ENCODE measurements at regions not wholly inside any gene's neighbourhood (a gene's known extent, or its start where the extent isn't known, plus 50 kb on each side); places are given as distances from the start of the nearest gene placed in this dataset.

DNA sequence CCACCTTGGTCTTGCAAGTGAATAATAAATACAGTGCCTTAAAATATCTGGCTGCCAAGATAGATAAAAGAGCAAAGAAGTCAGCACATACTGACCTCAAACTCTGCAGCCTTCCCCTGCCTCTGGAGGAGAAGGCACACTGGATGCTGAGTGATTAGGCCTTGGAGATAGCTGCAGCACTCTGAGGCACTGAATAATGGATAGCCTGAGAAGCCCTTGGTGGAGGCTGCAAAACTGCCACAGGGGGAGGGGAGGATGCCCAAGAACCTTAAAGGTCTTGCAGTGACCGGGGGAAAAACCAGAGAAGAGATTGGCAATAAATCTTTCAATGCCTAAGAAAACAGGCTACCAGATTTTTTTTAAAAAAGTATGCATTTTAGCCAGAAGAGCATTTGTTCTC is 167.4 kb upstream of the PRMT6 start:
- H3K4me2 ChIP-seq (replicated peaks; ENCODE audit: low read depth, low read length, poor library complexity, severe bottlenecking), result no peak overlapping the region
- no CpG with 5 or more reads among the region's 1 CpG for WGBS (ENCODE audit: insufficient coverage)
- DNase-seq (no peak), ATAC-seq (ENCODE audit: low read depth) (no peak)
- H3K9me3 Mint-ChIP-seq (ENCODE audit: insufficient read depth), result no peaks in the 10 kb centered on the region
- H3K4me3 Mint-ChIP-seq, result no peak overlapping the region
- TF ChIP-seq CTCF (IDR thresholded peaks at IDR 0.05) (no peak), EZH2 (IDR thresholded peaks at IDR 0.05; ENCODE audit: borderline replicate concordance, insufficient read depth, low read depth, low read length, poor library complexity, severe bottlenecking) (no peak)
- POLR2A ChIA-PET, result no interaction called here
- no peak overlapping the region for H3K27ac ChIP-seq (ENCODE audit: low read length in 2 of 2)
- no peaks in the 10 kb centered on the region for H3K9me3 ChIP-seq (ENCODE audit: control extremely low read depth in 1 of 3, control insufficient read depth in 2 of 3, insufficient read depth in 1 of 3, low read length in 2 of 3)
- H3K79me2 ChIP-seq (ENCODE audit: control insufficient read depth, insufficient read depth, low read length), result no peaks in the 10 kb centered on the region
- H3K4me1 ChIP-seq (ENCODE audit: control insufficient read depth in 2 of 2, insufficient read depth in 2 of 2, low read length in 2 of 2), result no peaks in the 10 kb centered on the region
- H3K9ac ChIP-seq (ENCODE audit: low read length), result no peak overlapping the region
- H3K4me3 ChIP-seq (ENCODE audit: control extremely low read depth in 1 of 5, extremely low read depth in 1 of 5, insufficient read depth in 1 of 5, low read depth in 2 of 5, low read length in 4 of 5), result no peak overlapping the region
- intact Hi-C loops (cut with micrococcal nuclease), result no loop called here
- CTCF ChIA-PET, result no interaction called here
- H2AFZ ChIP-seq (ENCODE audit: insufficient read depth, low read depth, low read length, poor library complexity, severe bottlenecking), result no peak overlapping the region
- no peaks in the 10 kb centered on the region for H3K4me1 Mint-ChIP-seq
- no peaks in the 10 kb centered on the region for H4K20me1 ChIP-seq (ENCODE audit: control insufficient read depth, insufficient read depth, low read length, poor library complexity, severe bottlenecking)
- no peaks in the 10 kb centered on the region for H3K36me3 ChIP-seq (replicated peaks in 1 of 2; ENCODE audit: control extremely low read depth in 1 of 2, control insufficient read depth in 1 of 2, extremely low read depth in 1 of 2, insufficient read depth in 2 of 2, low read length in 1 of 2)
- no peak overlapping the region for H3K27ac Mint-ChIP-seq
- no peaks in the 10 kb centered on the region for H3K27me3 ChIP-seq (replicated peaks in 1 of 4; ENCODE audit: control extremely low read depth in 1 of 4, control insufficient read depth in 3 of 4, insufficient read depth in 4 of 4, low read length in 3 of 4)
- H3K27me3 Mint-ChIP-seq, result no peaks in the 10 kb centered on the region

DNA sequence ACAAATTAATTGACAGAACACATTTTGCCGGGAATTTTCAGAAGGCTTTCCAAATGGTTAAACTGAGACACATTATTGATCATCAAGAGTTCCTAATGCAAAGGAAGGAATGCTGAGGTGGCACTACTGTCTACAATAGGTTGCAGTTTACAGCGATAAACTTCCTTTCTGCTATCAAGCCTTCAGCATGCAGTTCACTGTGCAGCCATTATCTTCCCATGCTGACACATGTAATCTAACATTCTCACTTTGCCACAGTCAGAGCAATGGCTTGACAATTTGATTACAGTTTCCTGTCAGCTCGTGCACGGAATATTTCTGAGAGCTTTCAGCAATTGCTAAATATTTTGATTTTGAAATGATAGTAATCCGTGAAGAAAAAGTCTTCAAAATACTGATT is 166.9 kb upstream of the PRMT6 start:
- no peak overlapping the region for H2AFZ ChIP-seq (ENCODE audit: insufficient read depth, low read depth, low read length, poor library complexity, severe bottlenecking)
- TF ChIP-seq CTCF (IDR thresholded peaks at IDR 0.05) (no peak), EZH2 (IDR thresholded peaks at IDR 0.05; ENCODE audit: borderline replicate concordance, insufficient read depth, low read depth, low read length, poor library complexity, severe bottlenecking) (no peak)
- H3K27ac Mint-ChIP-seq, result no peak overlapping the region
- no peaks in the 10 kb centered on the region for H4K20me1 ChIP-seq (ENCODE audit: control insufficient read depth, insufficient read depth, low read length, poor library complexity, severe bottlenecking)
- no peak for DNase-seq
- intact Hi-C loops (cut with micrococcal nuclease), result no loop called here
- H3K9me3 Mint-ChIP-seq (ENCODE audit: insufficient read depth), result no peaks in the 10 kb centered on the region
- no peaks in the 10 kb centered on the region for H3K27me3 Mint-ChIP-seq
- H3K4me3 ChIP-seq (ENCODE audit: control extremely low read depth in 1 of 5, extremely low read depth in 1 of 5, insufficient read depth in 1 of 5, low read depth in 2 of 5, low read length in 4 of 5), result no peak overlapping the region
- 85% methylated on average over 3 of the region's 5 CpGs for WGBS (ENCODE audit: insufficient coverage)
- no peak overlapping the region for H3K4me3 Mint-ChIP-seq
- no peaks in the 10 kb centered on the region for H3K36me3 ChIP-seq (replicated peaks in 1 of 2; ENCODE audit: control extremely low read depth in 1 of 2, control insufficient read depth in 1 of 2, extremely low read depth in 1 of 2, insufficient read depth in 2 of 2, low read length in 1 of 2)
- H3K4me1 Mint-ChIP-seq, result no peaks in the 10 kb centered on the region
- no peaks in the 10 kb centered on the region for H3K9me3 ChIP-seq (ENCODE audit: control extremely low read depth in 1 of 3, control insufficient read depth in 2 of 3, insufficient read depth in 1 of 3, low read length in 2 of 3)
- no peaks in the 10 kb centered on the region for H3K79me2 ChIP-seq (ENCODE audit: control insufficient read depth, insufficient read depth, low read length)
- ChIA-PET POLR2A (no interaction called here), CTCF (no interaction called here)
- no peak overlapping the region for H3K27ac ChIP-seq (ENCODE audit: low read length in 2 of 2)
- no peak for ATAC-seq (ENCODE audit: low read depth)
- no peak overlapping the region for H3K9ac ChIP-seq (ENCODE audit: low read length)
- H3K27me3 ChIP-seq (replicated peaks in 1 of 4; ENCODE audit: control extremely low read depth in 1 of 4, control insufficient read depth in 3 of 4, insufficient read depth in 4 of 4, low read length in 3 of 4), result no peaks in the 10 kb centered on the region
- H3K4me2 ChIP-seq (replicated peaks; ENCODE audit: low read depth, low read length, poor library complexity, severe bottlenecking), result no peak overlapping the region
- H3K4me1 ChIP-seq (ENCODE audit: control insufficient read depth in 2 of 2, insufficient read depth in 2 of 2, low read length in 2 of 2), result no peaks in the 10 kb centered on the region
